GM12878 (cell line): ENCODE measurements at regions not wholly inside any gene's neighbourhood (a gene's known extent, or its start where the extent isn't known, plus 50 kb on each side); places are given as distances from the start of the nearest gene placed in this dataset.

Source experiments
- FOS ChIP-seq: IDR thresholded peaks from 3 replicates; pipeline ENCODE4 v1.6.1; 2011; ENCODE audit warnings: borderline replicate concordance; ENCODE audit not compliant: insufficient read length; ENCODE audit errors: extremely low read depth
- POLR2A ChIP-seq: IDR thresholded peaks from 2 replicates; pipeline ENCODE4 v1.6.1; 2011; ENCODE audit warnings: low read depth, mild to moderate bottlenecking, low read length
- ZZZ3 ChIP-seq: IDR thresholded peaks from 2 replicates; pipeline ENCODE4 v1.6.1; 2011; ENCODE audit warnings: low read depth; ENCODE audit not compliant: control insufficient read depth, insufficient read length

- TF ChIP-seq ZZZ3 (no peak), FOS (no peak), POLR2A (no peak)
Observed at GRCh38 chr5:40171971-40172370, 507.7 kb upstream of the PTGER4 start.
